Uterus (tissue), 2 donors: ENCODE measurements at regions not wholly inside any gene's neighbourhood (a gene's known extent, or its start where the extent isn't known, plus 50 kb on each side); places are given as distances from the start of the nearest gene placed in this dataset.

ENCODE experiments used
- POLR2A ChIP-seq, 2 donors: fragments of 450-650 bp; IDR thresholded peaks; one replicate each; pipeline ENCODE4 v1.6.1; 2016; ENCODE audit warnings: antibody characterized with exemption in 2 of 2, mild to moderate bottlenecking in 1 of 2, moderate library complexity in 1 of 2
- TF ChIP-seq, protein P1 (sequence below), 4 experiments: fragments of 200-600 bp in 2 of 4; fragments of 450-650 bp in 2 of 4; sonication (generic) in 2 of 4; IDR thresholded peaks; one replicate each; pipeline ENCODE4 v1.5.1; 2016 to 2019; ENCODE audit warnings: antibody characterized with exemption in 4 of 4, mild to moderate bottlenecking in 2 of 4, moderate library complexity in 1 of 4

DNA sequence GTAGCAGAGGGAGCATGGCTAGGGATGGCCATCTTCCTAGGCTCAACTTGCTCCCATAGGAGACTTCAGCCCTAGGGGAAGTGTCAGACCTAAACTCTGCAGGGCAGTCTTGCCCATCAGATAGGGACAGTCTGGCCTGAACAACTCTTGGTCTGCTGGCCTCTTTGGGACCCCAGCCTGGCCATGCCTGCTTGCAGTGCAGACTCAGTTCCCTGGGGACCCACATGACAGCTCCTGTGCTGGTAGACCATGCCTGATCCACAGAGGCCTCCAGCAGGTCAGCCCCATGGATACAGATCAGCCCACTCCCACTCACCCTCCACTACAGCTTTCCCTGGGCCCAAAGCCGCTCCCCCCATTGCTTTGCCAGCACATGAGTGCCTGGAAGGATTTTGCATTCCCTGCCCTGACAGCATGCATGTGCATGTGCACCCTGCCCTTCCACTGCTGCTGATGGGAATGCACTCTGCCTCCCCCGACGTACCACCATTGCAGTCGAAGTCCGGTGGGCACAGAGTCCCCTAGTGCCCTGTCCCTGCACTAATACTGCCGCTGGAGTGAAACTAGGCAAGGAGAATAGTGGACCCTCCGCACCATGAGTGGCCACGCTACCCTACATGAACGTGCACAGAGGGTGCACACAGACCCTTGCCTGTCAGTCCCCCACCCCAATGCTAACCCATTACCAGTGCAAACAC, 841.4 kb downstream of the FSCB start:
- TF ChIP-seq, protein P1, sequence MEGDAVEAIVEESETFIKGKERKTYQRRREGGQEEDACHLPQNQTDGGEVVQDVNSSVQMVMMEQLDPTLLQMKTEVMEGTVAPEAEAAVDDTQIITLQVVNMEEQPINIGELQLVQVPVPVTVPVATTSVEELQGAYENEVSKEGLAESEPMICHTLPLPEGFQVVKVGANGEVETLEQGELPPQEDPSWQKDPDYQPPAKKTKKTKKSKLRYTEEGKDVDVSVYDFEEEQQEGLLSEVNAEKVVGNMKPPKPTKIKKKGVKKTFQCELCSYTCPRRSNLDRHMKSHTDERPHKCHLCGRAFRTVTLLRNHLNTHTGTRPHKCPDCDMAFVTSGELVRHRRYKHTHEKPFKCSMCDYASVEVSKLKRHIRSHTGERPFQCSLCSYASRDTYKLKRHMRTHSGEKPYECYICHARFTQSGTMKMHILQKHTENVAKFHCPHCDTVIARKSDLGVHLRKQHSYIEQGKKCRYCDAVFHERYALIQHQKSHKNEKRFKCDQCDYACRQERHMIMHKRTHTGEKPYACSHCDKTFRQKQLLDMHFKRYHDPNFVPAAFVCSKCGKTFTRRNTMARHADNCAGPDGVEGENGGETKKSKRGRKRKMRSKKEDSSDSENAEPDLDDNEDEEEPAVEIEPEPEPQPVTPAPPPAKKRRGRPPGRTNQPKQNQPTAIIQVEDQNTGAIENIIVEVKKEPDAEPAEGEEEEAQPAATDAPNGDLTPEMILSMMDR (IDR thresholded peaks at IDR 0.05): no peak
- no peak for TF ChIP-seq POLR2A (IDR thresholded peaks at IDR 0.05)
